Transverse colon (tissue), 4 donors: ENCODE measurements at regions not wholly inside any gene's neighbourhood (a gene's known extent, or its start where the extent isn't known, plus 50 kb on each side); places are given as distances from the start of the nearest gene placed in this dataset.

ENCODE experiments used
- CTCF ChIP-seq, 5 experiments: fragments of 200-600 bp in 3 of 5; fragments of 450-650 bp in 2 of 5; sonication (generic) in 3 of 5; IDR thresholded peaks; 1 replicate in 2 of 5; 2 replicates in 3 of 5; pipeline ENCODE4 v1.5.1; 2016 to 2017; ENCODE audit warnings: antibody characterized with exemption in 5 of 5, inconsistent platforms in 3 of 5, mild to moderate bottlenecking in 2 of 5, moderate library complexity in 1 of 5
- POLR2A ChIP-seq: fragments of 450-650 bp; IDR thresholded peaks from one replicate; pipeline ENCODE4 v1.6.1; 2016; ENCODE audit warnings: antibody characterized with exemption, mild to moderate bottlenecking, moderate library complexity
- POLR2AphosphoS5 ChIP-seq, 3 donors: sonication (generic); formaldehyde crosslinking; IDR thresholded peaks; one replicate each; pipeline ENCODE4 v1.6.1; 2016; ENCODE audit warnings: antibody characterized with exemption in 3 of 3

- TF ChIP-seq CTCF (IDR thresholded peaks at IDR 0.05) = no peak
- no peak for TF ChIP-seq POLR2AphosphoS5 (IDR thresholded peaks at IDR 0.05)
- no peak for TF ChIP-seq POLR2A
Observed at GRCh38 chr2:186220409-186220808, 265.7 kb upstream of the ZC3H15 start.
